Breast epithelium (tissue), 3 donors: ENCODE measurements at regions not wholly inside any gene's neighbourhood (a gene's known extent, or its start where the extent isn't known, plus 50 kb on each side); places are given as distances from the start of the nearest gene placed in this dataset.

Experiments
- CTCF ChIP-seq, 3 donors: fragments of 450-650 bp; IDR thresholded peaks; one replicate each; pipeline ENCODE4 v1.5.1; 2016 to 2017; ENCODE audit warnings: antibody characterized with exemption in 3 of 3, mild to moderate bottlenecking in 3 of 3, moderate library complexity in 3 of 3
- POLR2A ChIP-seq: fragments of 450-650 bp; IDR thresholded peaks from one replicate; pipeline ENCODE4 v1.6.1; 2016; ENCODE audit warnings: antibody characterized with exemption, mild to moderate bottlenecking, moderate library complexity

- TF ChIP-seq CTCF (IDR thresholded peaks at IDR 0.05) (no peak), POLR2A (no peak)
Observed at GRCh38 chr10:45198486-45199204, 116.8 kb downstream of the OR13A1 start.
